Mucosa of stomach (tissue), 1 donor: ENCODE measurements at regions not wholly inside any gene's neighbourhood (a gene's known extent, or its start where the extent isn't known, plus 50 kb on each side); places are given as distances from the start of the nearest gene placed in this dataset.

ENCODE experiments used
- H3K27me3 ChIP-seq: one replicate; pipeline ENCODE4 v1.7.0; 2013; ENCODE audit warnings: mild to moderate bottlenecking, low read length; ENCODE audit not compliant: control insufficient read depth, insufficient read depth
- H3K36me3 ChIP-seq: one replicate; pipeline ENCODE4 v1.7.0; 2013; ENCODE audit warnings: low read length; ENCODE audit not compliant: control insufficient read depth, insufficient read depth
- H3K4me1 ChIP-seq: one replicate; pipeline ENCODE4 v1.7.0; 2013; ENCODE audit warnings: mild to moderate bottlenecking, low read length; ENCODE audit not compliant: control insufficient read depth, insufficient read depth
- H3K4me3 ChIP-seq: one replicate; pipeline ENCODE4 v1.7.0; 2013; ENCODE audit warnings: low read length
- H3K9ac ChIP-seq: one replicate; pipeline ENCODE4 v1.7.0; 2013; ENCODE audit warnings: mild to moderate bottlenecking, low read length, moderate library complexity
- H3K9me3 ChIP-seq: one replicate; pipeline ENCODE4 v1.7.0; 2013; ENCODE audit warnings: mild to moderate bottlenecking, low read length, moderate library complexity; ENCODE audit not compliant: control insufficient read depth
- donor health status: Pancreatic carcinoma.

GRCh38 chr10:10361301-10361885, 656.3 kb upstream of the CELF2 start:
- Histone ChIP-seq H3K4me3 (no peak overlapping the region), H3K9ac (no peak overlapping the region), H3K36me3 (no peaks in the 10 kb centered on the region), H3K27me3 (no peaks in the 10 kb centered on the region), H3K9me3 (no peaks in the 10 kb centered on the region), H3K4me1 (no peaks in the 10 kb centered on the region)

DNA sequence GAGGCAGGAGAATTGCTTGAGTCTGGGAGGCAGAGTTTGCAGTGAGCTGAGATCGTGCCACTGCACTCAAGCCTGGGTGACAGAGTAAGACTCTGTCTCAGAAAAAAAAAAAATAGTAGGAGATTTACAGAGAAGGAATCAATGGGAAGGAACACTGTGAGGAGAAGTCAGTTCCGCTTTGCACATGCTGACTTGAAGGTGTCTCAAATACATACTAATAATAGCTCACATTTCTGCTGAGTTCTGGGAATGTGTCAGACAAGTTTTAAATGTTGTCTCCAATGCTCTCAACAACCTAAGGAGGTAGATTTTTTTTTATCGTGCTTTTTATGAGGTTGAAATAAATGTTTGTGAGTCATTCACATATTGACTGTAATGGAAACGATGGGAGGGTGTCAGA, 654.9 kb upstream of the CELF2 start:
- Histone ChIP-seq H3K4me3 (no peak overlapping the region), H3K36me3 (no peaks in the 10 kb centered on the region), H3K4me1 (no peaks in the 10 kb centered on the region), H3K9ac (no peak overlapping the region), H3K9me3 (no peaks in the 10 kb centered on the region), H3K27me3 (no peaks in the 10 kb centered on the region)

DNA sequence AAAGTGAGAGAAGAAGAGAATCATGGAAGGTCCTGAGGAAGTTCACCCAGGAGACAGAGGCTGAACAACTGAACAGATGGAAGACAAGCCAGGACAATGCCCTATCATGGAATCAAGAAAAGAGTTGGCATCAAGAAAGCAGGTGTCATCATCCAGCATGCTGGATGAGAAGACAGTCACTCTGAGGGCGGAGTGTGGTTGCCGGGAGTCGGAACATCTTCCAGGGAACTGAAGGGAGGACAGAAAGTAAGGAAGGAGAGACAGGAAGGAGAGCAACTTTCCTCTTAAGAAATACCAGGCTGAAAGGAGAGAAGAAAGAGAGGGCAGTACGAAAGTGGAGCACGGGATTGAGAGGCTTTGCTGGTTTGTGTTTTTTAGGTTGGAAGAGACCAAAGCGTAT, 654.5 kb upstream of the CELF2 start:
- Histone ChIP-seq H3K9ac (no peak overlapping the region), H3K9me3 (no peaks in the 10 kb centered on the region), H3K4me1 (no peaks in the 10 kb centered on the region), H3K4me3 (no peak overlapping the region), H3K27me3 (no peaks in the 10 kb centered on the region), H3K36me3 (no peaks in the 10 kb centered on the region)

- Histone ChIP-seq H3K9me3 (no peaks in the 10 kb centered on the region), H3K9ac (no peak overlapping the region), H3K4me3 (no peak overlapping the region), H3K27me3 (no peaks in the 10 kb centered on the region), H3K36me3 (no peaks in the 10 kb centered on the region), H3K4me1 (no peaks in the 10 kb centered on the region)
Observed at GRCh38 chr10:10364902-10365301, 652.8 kb upstream of the CELF2 start.

DNA sequence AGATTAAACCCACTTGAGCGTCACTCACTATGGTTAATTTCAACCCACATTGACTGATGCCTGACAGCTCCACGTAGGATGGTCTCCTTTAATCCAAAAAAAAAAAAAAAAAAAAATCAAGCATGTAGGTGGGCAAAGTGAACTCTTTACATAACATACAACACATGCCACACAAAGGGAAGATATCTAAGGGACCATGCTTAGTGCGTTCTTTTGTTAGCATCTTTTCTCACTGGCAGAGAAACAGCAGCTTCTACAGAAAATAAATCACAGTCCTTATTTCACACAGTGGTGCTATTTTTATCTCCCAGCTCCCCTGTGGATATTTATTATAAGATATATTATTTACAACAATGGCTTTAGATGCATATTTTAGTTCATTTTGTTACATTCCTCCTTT, 652.0 kb upstream of the CELF2 start:
- H3K9me3 ChIP-seq, result no peaks in the 10 kb centered on the region
- H3K27me3 ChIP-seq, result no peaks in the 10 kb centered on the region
- H3K36me3 ChIP-seq, result no peaks in the 10 kb centered on the region
- no peak overlapping the region for H3K9ac ChIP-seq
- H3K4me3 ChIP-seq, result no peak overlapping the region
- H3K4me1 ChIP-seq, result no peaks in the 10 kb centered on the region

DNA sequence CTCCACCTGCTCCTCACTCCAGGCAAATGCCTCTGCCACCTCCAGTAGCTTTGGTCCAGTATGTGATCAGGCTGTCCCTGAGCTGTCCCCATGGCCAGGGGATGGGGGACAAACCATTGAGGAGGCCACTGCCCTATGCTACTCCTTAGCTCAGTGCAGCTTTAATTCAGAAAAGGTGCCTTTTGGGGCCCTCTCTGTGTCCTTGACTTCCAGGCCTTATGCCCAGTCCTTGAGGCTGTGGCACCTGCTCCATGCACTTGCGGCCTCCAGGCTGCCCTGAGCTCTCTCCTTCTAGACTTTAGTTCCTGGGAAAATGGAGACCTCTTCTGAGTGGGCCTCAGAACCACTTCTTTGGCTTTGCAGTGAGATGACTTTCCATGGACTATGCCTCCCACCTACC, 650.8 kb upstream of the CELF2 start:
- no peaks in the 10 kb centered on the region for H3K36me3 ChIP-seq
- H3K27me3 ChIP-seq, result no peaks in the 10 kb centered on the region
- no peak overlapping the region for H3K4me3 ChIP-seq
- no peaks in the 10 kb centered on the region for H3K4me1 ChIP-seq
- no peaks in the 10 kb centered on the region for H3K9me3 ChIP-seq
- H3K9ac ChIP-seq, result no peak overlapping the region

GRCh38 chr10:10367264-10367663, 650.4 kb upstream of the CELF2 start:
- no peaks in the 10 kb centered on the region for H3K4me1 ChIP-seq

DNA sequence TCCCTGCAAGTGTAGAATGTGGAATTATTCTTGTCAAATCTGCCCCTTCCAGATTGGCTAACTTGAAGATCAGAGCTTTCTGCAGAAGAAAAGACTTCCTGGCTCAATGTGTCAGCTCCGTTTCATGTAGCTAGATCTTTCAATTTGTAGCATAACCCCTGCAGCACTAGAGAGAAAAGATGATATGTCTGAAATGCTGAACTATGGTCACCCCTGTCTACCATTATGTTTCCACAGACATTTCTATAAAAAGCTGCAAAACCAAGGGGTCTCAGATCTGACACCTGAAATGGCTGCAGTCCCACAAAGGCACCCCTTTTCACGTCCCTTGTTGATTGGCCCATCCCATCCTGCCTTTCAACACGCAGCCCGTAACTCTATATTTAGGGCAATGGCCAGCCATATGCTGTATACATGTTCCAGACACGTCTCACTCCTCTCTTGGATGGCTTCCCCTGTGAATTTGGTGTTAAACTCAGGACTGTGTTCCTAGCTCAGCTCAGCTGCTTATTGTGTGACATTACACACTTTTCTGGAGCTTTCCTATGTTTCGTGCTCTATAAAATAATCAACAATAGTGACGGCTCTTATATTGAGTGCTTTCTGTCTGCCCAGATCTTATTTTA, 648.6 kb upstream of the CELF2 start:
- Histone ChIP-seq H3K27me3 (no peaks in the 10 kb centered on the region), H3K9me3 (no peaks in the 10 kb centered on the region), H3K9ac (no peak overlapping the region), H3K4me1 (no peaks in the 10 kb centered on the region), H3K36me3 (no peaks in the 10 kb centered on the region), H3K4me3 (no peak overlapping the region)

More at GRCh38 chr10:10367264-10367663, 650.4 kb upstream of the CELF2 start:
- Histone ChIP-seq H3K27me3 (no peaks in the 10 kb centered on the region), H3K9ac (no peak overlapping the region), H3K9me3 (no peaks in the 10 kb centered on the region), H3K4me3 (no peak overlapping the region), H3K36me3 (no peaks in the 10 kb centered on the region)

GRCh38 chr10:10385831-10386230, 631.8 kb upstream of the CELF2 start:
- no peaks in the 10 kb centered on the region for H3K27me3 ChIP-seq
- H3K4me1 ChIP-seq, result no peaks in the 10 kb centered on the region
- H3K36me3 ChIP-seq, result no peaks in the 10 kb centered on the region
- H3K9ac ChIP-seq, result no peak overlapping the region
- no peak overlapping the region for H3K4me3 ChIP-seq
- H3K9me3 ChIP-seq, result no peaks in the 10 kb centered on the region

DNA sequence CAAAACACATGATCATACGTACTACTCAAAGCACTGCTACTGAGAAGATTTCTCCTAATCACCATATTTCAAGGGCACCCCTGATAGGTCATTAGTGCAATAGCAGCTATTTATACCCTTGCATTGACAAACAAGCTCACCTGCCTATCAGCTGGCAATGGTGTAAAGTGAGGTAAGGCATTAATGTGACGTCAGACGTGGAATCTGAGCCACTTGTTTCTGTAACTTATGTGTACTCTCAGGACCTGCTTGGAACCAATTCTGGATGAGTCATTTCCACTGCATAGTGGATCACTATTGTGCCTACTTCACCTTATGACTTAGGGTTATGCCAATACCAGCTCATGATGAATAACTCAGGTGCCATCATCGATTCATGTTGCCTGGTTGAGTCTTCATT, 628.5 kb upstream of the CELF2 start:
- Histone ChIP-seq H3K9me3 (no peaks in the 10 kb centered on the region), H3K9ac (no peak overlapping the region), H3K36me3 (no peaks in the 10 kb centered on the region), H3K4me3 (no peak overlapping the region), H3K27me3 (no peaks in the 10 kb centered on the region), H3K4me1 (no peaks in the 10 kb centered on the region)

DNA sequence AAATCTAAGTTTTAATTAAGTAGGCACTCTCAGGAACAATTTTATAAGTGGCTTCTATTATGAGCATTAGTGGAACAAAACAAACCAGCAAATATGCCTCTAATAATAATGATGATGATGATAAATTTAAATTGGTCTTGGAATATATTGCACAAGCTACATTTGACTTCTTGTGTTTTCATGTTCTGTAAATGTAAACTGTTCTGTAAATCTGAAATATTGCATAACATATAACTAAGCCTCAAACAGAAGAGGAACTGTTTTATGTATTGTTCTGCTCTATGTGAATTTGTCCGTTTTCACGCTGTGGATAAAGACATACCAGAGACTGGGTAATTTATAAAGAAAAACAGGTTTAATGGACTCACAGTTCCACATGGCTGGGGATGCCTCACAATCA, 625.2 kb upstream of the CELF2 start:
- no peaks in the 10 kb centered on the region for H3K27me3 ChIP-seq
- no peaks in the 10 kb centered on the region for H3K4me1 ChIP-seq
- H3K9me3 ChIP-seq, result no peaks in the 10 kb centered on the region
- H3K9ac ChIP-seq, result no peak overlapping the region
- no peaks in the 10 kb centered on the region for H3K36me3 ChIP-seq
- H3K4me3 ChIP-seq, result no peak overlapping the region

GRCh38 chr10:10394933-10395658, 622.6 kb upstream of the CELF2 start:
- Histone ChIP-seq H3K4me3 (no peak overlapping the region), H3K27me3 (no peaks in the 10 kb centered on the region), H3K4me1 (no peaks in the 10 kb centered on the region), H3K36me3 (no peaks in the 10 kb centered on the region), H3K9me3 (no peaks in the 10 kb centered on the region), H3K9ac (no peak overlapping the region)
